Lung microvascular endothelial cell (primary cell): ENCODE measurements at regions not wholly inside any gene's neighbourhood (a gene's known extent, or its start where the extent isn't known, plus 50 kb on each side); places are given as distances from the start of the nearest gene placed in this dataset.

Source experiments
- DNase-seq, 2 donors: peaks; one replicate each; pipeline versions ENCODE4 v3.0.0 to v3.0.0-alpha.2; 2010; ENCODE audit warnings: low read depth in 2 of 2

GRCh38 chr16:86195863-86196630, 297.1 kb downstream of the IRF8 start:
- DNase-seq, result peak in 1 of 2 donors; percentile 26

- peak in 1 of 2 donors; percentile 8 for DNase-seq
Measured at GRCh38 chr16:86196687-86197391, 297.9 kb downstream of the IRF8 start.

- DNase-seq, result peak in 1 of 2 donors; percentile 12
Measured at GRCh38 chr16:86198206-86199118, 299.5 kb downstream of the IRF8 start.

- DNase-seq, result no peak
Measured at GRCh38 chr16:86199182-86199581, 300.2 kb downstream of the IRF8 start.

GRCh38 chr16:86199871-86200695, 301.1 kb downstream of the IRF8 start:
- DNase-seq, result peak in 1 of 2 donors; percentile 48

GRCh38 chr16:86200722-86201121, 301.8 kb downstream of the IRF8 start:
- peak in 1 of 2 donors; percentile 18 for DNase-seq

GRCh38 chr16:86201746-86202145, 302.8 kb downstream of the IRF8 start:
- DNase-seq, result no peak

- DNase-seq, result no peak
Measured at GRCh38 chr16:86202267-86202666, 303.3 kb downstream of the IRF8 start.

GRCh38 chr16:86202760-86203426, 303.9 kb downstream of the IRF8 start:
- no peak for DNase-seq

GRCh38 chr16:86203557-86204275, 304.8 kb downstream of the IRF8 start:
- no peak for DNase-seq

GRCh38 chr16:86205521-86206245, 304.6 kb upstream of the FOXF1 start:
- DNase-seq, result no peak

GRCh38 chr16:86207350-86207749, 303.0 kb upstream of the FOXF1 start:
- DNase-seq, result no peak

- DNase-seq, result no peak
Measured at GRCh38 chr16:86209202-86209601, 301.1 kb upstream of the FOXF1 start.

GRCh38 chr16:86210403-86211193, 299.7 kb upstream of the FOXF1 start:
- no peak for DNase-seq

GRCh38 chr16:86211265-86211664, 299.1 kb upstream of the FOXF1 start:
- no peak for DNase-seq

- DNase-seq, result no peak
Measured at GRCh38 chr16:86211800-86212199, 298.5 kb upstream of the FOXF1 start.

GRCh38 chr16:86212706-86213436, 297.5 kb upstream of the FOXF1 start:
- no peak for DNase-seq
